RWPE1 (cell line): ENCODE measurements at regions not wholly inside any gene's neighbourhood (a gene's known extent, or its start where the extent isn't known, plus 50 kb on each side); places are given as distances from the start of the nearest gene placed in this dataset.

Experiments
- CTCF ChIA-PET: fragments of 350-600 bp; sonication (Branson Sonifier 250); formaldehyde crosslinking; extraction: SDS; loops from one replicate; lab custom pipeline; 2021; lab: Yijun Ruan, JAX
- POLR2A ChIA-PET: fragments of 400-600 bp; formaldehyde crosslinking; extraction: SDS; loops from one replicate; lab custom pipeline; 2020; ENCODE audit warnings: antibody characterized with exemption; ENCODE audit not compliant: low non-redundant PET; lab: Yijun Ruan, JAX
- DNase-seq: peaks from one replicate; pipeline ENCODE4 v3.0.0; 2012; ENCODE audit warnings: low spot score
- H3K27ac ChIP-seq: fragments of 450-650 bp; 2 replicates; pipeline ENCODE4 v1.5.1; 2017
- CTCF ChIP-seq: fragments of 450-650 bp; conservative IDR thresholded peaks from 2 replicates; pipeline ENCODE4 v1.5.1; 2017; ENCODE audit warnings: low read depth, mild to moderate bottlenecking

DNA sequence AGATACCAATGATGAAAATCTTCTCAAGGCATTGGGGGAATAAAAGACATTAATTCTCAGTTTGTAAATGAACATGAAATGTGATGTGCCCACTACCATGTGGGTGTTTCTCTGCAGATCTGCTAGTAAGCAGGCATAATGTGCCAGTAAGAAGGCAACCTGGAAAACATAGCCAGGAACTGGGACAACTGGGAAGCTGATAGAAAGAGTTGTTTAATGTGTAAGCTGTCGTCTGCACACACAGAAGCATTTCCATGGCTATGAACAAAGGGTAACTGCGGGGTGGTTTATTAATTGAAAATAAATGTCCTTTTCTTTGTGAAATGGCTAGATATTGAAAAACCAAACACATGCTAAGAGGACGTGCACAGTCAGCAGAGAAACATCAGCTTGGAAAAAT is 52.0 kb downstream of the ZC3H11B start:
- ChIA-PET POLR2A (no interaction called here), CTCF (no interaction called here)
- no peak for TF ChIP-seq CTCF
- no peak for DNase-seq
- H3K27ac ChIP-seq, result no peak overlapping the region

- ChIA-PET CTCF (no interaction called here), POLR2A (no interaction called here)
- DNase-seq, result no peak
- no peak for TF ChIP-seq CTCF
- H3K27ac ChIP-seq, result no peak overlapping the region
Observed at GRCh38 chr1:219559899-219560298, 53.0 kb downstream of the ZC3H11B start.

- H3K27ac ChIP-seq, result no peak overlapping the region
- TF ChIP-seq CTCF, result no peak
- POLR2A ChIA-PET, result no interaction called here
- peak; percentile 44 for DNase-seq
- CTCF ChIA-PET, result interaction anchor here (0.6 to 0.7 kb wide), 3 partner anchors 164 to 1052 kb away, joined by 3 read pairs; no protein-coding TSS in a partner anchor
Observed at GRCh38 chr1:219555806-219556205, 57.1 kb downstream of the ZC3H11B start.

DNA sequence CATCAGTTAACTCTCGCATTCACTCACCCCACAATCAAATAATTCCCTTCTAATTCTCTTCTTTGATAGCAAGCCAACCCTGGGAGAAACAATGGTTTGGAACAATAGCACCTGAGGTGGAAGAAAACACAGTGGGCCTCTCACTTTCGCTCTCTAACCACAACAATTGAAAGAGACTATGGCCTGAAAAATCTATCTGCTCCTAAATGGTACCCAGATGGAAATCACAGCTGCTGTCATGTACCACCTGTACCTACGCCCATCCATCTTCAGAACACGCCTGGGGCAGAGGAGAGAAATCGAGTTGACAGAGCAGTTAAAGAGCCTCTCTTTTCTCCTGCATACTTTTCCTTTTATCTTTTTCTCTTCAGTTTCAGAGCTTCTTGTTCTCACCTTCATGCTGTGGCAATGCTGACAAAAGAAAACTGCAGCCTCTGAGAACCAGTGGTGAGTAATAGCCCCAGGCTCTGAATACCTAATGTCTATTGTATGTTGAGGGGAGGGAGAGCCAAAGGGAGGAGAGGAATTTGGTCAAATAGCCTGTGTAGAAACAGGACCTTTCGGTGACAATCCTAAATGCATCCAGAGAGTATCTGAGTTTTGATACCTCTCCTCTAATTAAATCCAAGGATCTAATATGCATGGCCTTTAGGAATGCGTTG is 57.7 kb downstream of the ZC3H11B start:
- DNase-seq, result peak; percentile 75
- POLR2A ChIA-PET, result no interaction called here
- H3K27ac ChIP-seq, result no peak overlapping the region
- TF ChIP-seq CTCF, result no peak
- CTCF ChIA-PET, result interaction anchor here (0.6 to 1.0 kb wide), 3 partner anchors 106 to 339 kb away, joined by 3 to 5 read pairs (median 4); no protein-coding TSS in a partner anchor

GRCh38 chr1:219553934-219554502 is 58.9 kb downstream of the ZC3H11B start:
- no peak overlapping the region for H3K27ac ChIP-seq
- no peak for DNase-seq
- ChIA-PET POLR2A (no interaction called here), CTCF (interaction anchor here (0.5 to 1.9 kb wide), 6 partner anchors 12 to 434 kb away, joined by 3 to 7 read pairs (median 4); no protein-coding TSS in a partner anchor)
- TF ChIP-seq CTCF, result no peak

- CTCF ChIA-PET, result interaction anchor here (0.6 to 0.7 kb wide), 2 partner anchors 102 to 112 kb away, joined by 4 to 7 read pairs; no protein-coding TSS in a partner anchor
- no peak for TF ChIP-seq CTCF
- no peak overlapping the region for H3K27ac ChIP-seq
- POLR2A ChIA-PET, result no interaction called here
- no peak for DNase-seq
Observed at GRCh38 chr1:219550201-219550600, 62.7 kb downstream of the ZC3H11B start.
